ENCODE measurements at regions not wholly inside any gene's neighbourhood (a gene's known extent, or its start where the extent isn't known, plus 50 kb on each side); places are given as distances from the start of the nearest gene placed in this dataset.
"Not testable (repeated sequence)": the region's sequence is repeated elsewhere in the genome, so short reads cannot be mapped to it uniquely, and the experiment has no call there.

DNA sequence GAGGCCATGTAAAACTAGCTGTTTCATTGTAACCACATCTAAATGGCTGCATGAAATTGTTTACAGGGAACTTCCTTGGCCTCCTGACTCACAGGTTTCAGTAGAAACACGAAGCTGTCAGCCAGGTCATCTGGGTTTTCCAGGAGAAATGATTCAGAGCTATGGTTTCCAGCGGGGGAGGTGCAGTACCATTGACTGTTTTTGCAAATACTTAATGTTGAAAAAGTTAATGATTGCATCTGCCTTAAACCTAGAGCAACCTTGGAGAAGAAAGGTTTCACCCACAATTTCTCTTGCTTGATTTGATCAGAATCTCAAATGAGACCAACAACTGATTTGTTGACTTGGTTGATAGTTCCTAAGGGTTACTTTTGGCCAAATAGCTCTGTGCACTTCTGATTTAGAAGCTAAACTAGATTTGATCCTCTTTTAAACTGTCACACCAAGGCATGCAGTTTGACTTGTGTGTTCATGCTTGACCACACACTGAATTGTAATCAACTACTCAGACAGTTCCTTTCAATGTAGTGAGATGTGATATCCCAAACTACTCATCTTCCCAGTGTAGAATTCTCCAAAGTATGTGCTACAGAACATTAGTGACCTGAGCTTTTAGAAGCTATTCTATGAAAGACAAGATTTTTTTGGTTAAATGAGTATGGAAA is 193.5 kb upstream of the CHST9 start:
- no peak for DNase-seq (ENCODE audit: low read depth)

DNA sequence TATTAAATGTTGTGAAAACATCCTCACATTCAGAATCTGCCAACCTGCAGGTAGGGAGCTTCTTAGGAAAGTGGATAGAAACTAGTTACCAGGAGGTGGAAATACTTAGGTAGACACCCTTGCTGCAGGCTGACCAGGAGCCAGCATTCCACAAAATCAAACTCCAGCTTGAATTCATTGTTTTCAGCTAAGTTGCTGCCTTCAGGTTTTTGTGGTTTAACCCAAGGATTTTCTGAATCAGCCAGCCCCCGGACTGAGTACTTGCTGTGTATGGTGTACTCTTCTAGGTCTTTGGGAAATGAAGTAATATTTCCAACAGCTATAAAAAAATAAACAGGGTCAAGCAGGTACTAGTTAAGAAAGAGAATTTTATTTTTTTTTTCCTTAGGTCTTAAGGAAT is 192.1 kb upstream of the CHST9 start:
- no peak for DNase-seq (ENCODE audit: low read depth)

DNA sequence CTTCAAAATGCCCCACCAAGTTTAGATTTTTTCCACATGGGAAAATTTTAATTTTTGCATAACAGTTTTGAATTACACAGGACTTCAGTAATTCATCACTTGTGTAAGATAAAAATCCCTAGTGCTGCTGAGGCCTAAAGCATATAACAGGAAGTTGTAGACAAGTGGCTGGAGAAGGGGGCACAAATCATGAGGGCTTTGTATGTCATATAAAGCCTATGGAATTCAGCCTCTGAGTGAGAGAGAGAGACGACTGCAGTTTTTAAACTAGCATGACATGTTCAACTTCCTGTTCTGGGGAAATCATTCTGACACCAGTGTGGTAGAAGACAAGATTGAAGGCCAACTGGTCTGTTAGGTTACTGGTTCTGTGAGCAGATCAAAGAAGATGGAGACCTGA is 187.3 kb upstream of the CHST9 start:
- no peak for DNase-seq (ENCODE audit: low read depth)

DNA sequence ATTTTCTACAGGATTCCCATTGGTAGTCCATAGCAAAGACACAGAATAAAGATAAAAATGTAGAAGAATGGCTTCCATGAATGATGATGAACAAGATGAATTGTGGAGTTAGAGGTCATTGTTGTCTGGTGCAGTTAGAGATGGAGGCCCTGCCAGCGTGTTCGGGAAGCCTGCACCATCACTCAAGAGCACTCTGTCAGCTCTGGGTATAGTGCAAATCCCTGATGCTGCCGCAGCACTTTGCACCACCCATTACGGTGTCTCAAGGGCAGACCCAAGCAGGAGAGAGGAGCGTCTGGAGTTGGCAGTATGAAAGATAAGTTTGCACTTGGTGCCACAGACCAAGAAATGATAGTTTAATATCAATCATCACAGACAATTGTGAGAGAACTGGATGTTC is 181.6 kb upstream of the CHST9 start:
- no peak for DNase-seq (ENCODE audit: low read depth)

DNA sequence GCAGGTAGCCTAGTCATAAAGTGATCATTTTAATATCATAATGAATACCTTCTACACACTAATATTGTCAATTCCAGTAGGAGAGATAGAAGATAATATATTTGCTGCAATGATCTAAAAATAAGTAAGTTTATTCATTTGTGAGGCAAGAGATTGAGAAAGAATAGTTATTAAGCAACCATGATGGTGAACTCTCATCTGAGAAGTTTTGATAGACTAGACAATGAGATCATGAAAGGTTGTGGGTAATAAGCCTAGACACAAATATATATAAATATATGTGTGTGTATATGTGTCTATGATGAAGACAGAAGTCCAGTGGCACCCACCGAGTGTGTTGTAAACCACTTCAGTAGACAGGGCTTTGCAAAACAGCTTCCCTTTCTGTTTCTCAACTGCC is 181.0 kb upstream of the CHST9 start:
- no peak for DNase-seq (ENCODE audit: low read depth)

DNA sequence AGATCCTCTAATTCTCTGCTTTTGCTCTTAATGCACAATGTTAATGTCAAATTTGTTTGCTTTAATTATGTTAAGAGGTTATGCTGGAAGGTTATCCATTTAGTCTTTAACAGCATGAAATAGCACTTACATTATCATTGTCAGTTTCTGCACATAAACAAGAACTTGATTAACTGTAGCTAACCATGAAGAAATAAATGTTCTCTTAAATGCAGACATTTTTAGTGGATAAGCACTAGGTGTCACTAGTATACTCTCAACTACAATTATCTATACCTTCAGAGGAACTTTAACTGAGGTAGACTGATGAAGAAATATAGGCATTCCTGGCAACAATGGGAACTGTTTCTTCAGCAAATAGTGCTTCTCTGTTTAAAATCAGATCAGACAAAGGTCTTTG is 178.8 kb upstream of the CHST9 start:
- no peak for DNase-seq (ENCODE audit: low read depth)

DNA sequence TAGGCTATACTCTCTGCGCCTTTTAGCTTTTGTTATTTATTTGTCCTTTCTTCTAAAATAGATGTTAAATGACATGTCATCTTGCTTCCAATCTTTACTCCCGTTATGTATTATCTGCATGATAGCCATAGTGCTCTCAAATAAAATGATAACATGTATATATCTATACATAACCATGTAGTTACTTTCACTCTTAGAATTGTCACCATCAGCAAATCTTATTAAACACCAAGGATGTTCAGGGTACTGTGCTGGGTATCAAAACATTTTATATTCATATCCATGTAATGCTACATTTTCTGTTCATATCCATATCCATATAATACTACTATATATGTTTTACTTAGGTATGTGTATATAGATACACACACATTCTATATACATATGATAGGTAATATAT is 176.4 kb upstream of the CHST9 start:
- DNase-seq (ENCODE audit: low read depth), result no peak

DNA sequence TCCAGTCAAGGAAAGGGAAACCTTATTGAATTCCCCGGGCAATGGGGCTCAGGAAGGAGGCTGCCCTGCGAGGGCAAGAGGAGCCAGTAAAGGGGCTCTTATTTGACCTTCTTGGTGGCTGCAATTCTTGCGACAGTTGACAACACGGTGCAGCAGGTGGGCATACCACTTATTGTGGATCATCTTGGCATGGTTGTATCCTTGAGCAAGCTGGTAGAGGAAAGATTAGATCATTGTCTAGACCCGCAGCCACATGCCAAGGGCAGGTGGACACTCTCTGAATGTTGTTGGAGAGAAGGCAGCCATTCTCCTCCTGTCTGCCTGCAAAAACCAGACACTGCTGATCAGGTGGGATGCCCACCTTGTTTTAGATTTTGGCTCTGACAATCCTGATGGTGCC is 170.2 kb upstream of the CHST9 start:
- DNase-seq (ENCODE audit: low read depth), result no peak

DNA sequence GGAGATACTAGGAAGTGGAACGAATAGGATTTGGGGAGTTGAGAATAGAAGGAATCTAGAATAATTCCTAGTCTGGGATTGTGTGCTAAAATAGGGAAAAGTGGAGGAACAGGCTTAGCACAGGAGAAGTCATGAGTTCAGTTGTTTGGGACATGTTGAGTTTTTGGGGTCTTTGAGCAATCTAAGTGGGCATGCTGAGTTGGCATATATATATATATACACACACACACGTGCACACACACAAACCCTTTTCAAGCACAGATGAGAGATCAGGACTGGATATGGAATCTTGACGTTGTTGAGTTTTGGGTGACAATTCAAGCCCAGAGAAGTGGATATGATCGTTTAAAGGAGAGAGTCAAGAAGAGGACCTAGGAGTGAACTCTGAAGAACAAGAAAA is 168.2 kb upstream of the CHST9 start:
- DNase-seq (ENCODE audit: low read depth), result no peak

DNA sequence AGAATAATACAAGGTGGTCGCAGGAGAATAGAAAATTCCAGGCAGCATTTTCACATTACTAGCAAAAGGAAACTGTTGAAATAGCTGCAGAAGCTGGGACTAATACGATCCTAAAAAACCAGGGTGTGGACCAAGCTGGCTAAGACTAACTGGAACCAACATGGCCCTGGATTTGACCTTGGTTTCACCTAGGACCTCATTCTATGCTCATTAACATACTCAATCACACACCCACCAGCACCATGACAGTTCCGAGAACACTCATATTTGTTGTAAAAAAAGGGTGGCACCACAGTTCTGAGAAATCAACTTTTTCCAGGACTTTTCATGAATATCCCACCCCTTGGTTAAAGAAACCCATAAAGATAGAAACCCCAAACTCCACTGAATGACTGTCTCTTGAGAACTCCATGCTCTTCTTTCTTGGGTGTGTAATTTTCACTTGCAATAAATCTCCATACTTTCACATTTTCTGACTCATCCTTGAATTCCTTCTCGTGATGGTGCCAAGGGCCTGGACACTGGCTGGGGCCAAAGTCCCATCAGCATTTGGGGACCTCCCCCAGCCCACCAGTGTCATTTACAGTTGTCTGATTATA is 164.3 kb upstream of the CHST9 start:
- no peak for DNase-seq (ENCODE audit: low read depth)

DNA sequence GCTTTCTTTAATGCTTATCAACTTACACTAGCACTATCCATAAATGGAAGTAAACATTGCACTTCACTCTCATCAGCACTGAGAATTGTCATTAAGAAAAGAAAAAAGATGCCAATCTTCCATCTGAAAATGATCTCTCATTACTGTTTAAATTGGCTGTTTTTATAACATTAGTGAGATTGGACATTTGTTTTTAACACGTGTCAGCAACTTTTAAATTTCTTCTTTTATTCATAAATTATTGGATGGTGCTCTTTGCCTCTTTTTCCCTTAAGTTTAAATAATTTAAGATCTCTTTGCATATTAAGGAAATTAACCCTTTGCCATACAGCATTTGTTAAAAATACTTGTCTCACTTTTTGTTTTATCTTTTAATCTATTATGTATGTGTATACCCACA is 146.5 kb upstream of the CHST9 start:
- DNase-seq (ENCODE audit: low read depth), result no peak

DNA sequence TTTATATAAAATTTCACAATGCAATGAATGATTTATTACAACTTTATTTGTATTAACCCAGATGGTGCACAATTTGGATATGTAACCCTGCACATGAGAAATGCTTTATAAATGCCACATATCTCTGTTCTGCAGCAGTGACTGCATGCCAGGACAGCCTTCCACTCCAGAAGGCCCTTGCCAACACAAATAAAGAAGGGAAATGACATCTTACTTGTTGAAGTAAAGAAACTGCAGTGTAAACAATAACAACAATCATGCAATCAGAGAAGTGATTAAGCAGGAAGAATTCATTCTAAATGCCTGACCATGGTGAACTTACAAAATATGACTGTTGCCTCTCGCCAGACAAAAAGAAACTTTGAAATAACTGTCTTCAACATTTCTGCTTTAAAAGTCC is 129.9 kb upstream of the CHST9 start:
- no peak for DNase-seq (ENCODE audit: low read depth)

DNA sequence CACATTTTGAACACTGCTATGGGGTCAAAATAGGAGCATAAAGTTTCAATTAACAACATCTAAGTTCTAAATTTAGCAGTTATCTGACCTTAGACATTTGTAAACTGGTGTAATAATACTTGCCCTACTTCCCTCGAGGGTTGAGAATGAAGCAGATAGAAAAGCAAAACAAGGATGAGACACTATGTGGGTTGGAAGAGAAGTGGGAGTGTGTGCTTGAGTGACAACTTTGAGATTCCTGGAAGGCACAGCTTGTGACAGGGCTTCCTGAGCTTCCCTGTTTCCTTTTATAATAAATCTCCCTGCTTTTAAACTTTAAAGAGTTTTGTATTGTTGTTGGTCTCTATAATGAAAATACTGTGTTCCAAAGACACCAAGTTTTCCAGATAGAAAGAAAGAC is 128.6 kb upstream of the CHST9 start:
- no peak for DNase-seq (ENCODE audit: low read depth)

DNA sequence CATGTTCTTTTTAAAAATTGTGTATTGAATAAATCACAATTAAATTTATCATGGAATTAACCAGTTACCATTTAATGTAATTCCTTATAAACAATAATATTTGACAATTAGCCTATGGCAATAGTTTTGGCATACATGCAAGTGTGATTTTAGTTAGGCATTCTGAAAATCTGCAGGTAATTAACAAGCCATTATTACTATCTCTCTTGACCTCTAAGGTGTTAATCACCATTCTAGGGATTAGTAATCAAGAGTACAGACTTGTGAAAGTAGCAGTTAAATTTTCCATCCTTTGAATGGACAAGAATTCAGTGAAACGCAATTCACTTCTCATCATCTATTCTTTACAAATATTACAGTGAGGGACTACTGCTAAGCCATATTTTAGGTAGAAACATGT is 127.7 kb upstream of the CHST9 start:
- DNase-seq (ENCODE audit: low read depth), result no peak

DNA sequence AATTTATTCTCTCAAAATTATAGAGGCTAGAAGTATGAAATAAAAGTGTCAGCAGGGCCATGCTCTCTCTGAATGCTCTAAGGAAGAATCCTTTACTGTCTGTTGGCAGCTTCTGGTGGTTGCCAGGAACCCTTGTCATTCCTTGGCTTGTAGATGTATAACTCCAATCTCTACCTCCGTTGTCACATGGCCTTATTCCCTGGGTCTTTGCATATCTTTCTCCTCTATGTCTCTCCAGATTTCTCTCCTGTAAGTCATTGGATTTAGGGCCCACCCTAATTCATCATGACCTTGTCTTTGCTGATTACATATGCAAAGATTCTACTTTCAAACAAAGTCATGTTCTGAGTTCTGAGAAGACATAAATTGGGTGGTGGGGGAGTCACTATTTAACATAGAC is 127.0 kb upstream of the CHST9 start:
- DNase-seq (ENCODE audit: low read depth), result no peak

DNA sequence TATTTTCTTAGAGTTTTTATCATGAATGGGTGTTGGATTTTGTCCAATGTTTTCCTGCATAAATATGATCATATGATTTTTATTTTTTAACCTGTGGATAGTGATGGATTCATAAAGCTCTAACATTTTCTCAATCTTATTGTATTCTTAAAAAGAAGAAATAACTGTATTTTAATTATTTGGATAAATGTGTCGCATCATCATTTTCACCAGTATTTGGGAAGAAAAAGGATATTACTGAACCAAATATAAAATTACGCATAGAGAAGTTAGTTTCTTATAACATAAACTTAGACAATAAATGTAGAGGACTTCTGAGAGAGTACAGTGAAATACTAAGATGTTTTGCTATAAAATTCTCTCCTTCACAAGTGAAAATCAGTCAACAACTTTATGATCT is 126.0 kb upstream of the CHST9 start:
- DNase-seq (ENCODE audit: low read depth), result no peak

DNA sequence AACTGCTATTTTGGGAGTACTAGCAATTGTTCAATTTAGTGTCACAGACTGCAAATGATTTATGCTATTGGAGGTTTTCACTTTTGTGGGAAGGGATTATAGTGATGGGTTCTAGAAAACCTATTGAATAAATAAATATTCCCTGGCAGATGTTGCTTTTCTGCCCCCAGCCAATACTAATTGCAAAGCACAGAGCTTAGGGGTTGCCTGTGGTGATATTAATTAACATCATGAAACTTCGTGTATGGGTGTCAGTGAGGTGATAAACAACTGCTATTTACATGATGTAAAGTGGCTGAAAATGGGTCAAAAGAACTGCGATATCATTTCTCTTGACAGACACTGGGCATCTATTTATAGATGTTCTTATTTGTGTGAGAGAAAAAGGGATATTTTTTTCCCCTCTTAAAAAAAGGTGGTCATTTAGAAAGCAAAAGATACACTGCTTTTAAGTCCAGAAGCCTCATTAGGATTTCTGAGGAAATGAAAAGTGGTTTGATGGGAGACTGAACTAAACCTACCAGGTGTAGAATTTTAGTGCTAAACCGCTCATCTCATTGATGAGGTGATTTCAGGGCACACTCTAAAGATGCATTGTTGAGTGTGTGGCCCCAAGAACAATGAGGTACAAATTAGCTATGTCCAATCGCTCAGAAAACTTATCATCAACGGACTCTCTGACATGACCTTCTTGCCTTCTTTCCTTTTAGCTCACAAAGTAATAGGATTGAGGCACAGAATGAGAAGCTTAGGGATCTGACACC is 116.7 kb upstream of the CHST9 start:
- no peak for DNase-seq (ENCODE audit: low read depth)

DNA sequence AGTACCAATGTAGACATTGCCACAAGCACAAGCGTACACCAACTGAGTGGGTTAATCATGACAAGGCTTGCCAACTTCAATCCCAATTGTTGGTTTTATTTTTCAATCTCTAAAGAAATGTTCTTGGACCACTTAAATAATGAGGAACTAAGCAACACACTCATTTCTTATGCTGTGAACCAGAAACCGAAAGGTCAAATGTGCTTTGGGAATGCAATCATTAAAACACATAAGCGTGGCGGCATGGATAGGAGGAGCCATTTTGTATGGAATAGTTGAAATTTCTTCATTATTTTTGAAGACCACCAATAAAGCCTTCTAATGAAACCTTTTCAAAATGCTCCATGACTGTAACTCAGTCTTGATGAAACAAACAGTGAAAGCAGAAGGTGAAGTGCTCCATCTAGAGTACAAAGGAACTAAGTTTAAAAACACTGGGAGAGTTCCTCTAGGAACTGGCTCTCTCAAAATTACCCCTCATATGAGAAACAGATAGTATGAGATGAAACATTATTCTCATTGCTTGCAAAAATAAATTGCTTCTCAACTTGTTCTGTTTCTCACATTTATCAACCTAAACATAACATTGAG is 113.2 kb upstream of the CHST9 start:
- no peak for DNase-seq (ENCODE audit: low read depth)

DNA sequence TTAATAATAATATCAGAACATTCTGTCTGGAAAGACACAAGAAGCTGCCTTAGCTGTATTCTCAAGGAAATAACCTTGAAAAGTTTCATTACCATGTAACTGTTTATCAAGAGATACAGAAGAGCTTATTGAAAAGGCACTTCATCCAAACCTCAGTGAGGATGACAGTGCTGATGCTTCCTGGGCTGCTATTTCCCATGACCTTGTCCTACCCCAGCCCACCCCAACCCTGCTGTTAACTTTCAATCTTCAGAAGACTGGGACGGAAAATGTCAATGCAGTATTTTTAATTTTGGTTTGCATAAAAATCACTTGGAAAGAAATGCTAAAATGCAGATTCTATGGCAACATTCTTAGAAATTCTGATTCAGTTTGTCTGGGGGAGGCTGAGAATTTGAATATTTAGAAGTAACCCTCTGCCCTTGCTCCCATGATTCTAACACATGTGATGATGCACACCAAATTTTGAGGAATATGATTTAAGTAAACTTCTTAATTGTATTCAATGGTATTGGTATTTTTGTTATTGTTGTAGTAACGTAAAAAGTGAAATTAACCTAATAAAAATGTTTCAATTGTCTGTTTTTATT is 101.0 kb upstream of the CHST9 start:
- DNase-seq (ENCODE audit: low read depth), result not testable (repeated sequence)

DNA sequence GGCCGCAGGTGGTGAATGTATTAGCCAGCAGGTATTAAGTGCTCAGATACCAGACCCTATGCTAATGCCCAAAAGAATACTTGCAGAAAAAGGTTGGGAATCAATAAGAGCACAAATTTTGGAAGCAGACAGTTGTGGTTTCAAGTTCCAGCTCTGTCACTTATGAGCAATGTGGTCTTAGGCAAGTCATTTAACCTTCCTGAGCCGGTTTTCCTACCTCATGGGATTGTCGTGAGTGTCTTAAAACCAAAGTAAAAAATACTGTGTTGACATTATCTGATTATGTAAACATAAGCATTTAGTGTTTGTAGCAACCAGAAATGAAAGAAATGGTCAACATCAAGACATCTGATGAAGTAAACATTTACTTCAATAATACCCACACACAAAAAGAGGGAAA is 93.0 kb upstream of the CHST9 start:
- no peak for DNase-seq (ENCODE audit: low read depth)

DNA sequence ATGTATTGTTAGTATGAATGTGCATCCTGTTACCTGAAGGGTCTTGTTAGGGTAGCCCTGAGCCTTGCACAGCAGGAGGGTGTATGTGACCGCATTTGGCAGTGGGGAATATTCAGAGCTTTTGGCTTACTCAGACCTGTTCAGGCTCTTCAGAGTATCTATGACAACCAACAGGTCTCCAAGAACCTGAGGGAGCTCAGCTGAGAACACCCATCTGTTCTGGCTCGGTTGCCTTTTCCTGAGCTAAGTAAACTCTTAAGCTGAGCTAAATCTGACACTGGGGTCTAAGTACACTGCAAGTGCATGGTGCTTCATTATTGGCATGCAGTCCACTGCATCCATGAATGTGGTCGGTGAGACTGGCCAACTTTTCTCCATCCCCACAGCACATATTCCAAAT is 92.4 kb upstream of the CHST9 start:
- no peak for DNase-seq (ENCODE audit: low read depth)

DNA sequence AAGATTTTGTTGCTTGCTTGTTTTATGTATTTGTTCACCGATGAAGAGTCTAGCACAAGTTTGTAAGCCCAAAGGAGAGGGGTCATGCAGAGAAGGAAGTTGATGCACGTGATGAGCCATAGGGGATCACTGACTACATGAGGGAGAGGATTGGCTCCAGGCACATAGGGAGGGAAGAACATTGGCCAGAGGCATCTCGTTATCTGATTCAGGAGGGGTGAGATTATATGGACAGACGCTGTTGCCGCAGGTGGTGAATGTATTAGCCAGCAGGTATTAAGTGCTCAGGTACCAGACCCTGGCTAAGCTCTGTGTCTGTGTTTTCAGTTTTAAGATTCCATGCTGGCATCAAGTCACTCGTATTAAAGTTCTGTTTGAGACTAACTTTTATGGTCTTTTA is 91.8 kb upstream of the CHST9 start:
- DNase-seq (ENCODE audit: low read depth), result no peak

DNA sequence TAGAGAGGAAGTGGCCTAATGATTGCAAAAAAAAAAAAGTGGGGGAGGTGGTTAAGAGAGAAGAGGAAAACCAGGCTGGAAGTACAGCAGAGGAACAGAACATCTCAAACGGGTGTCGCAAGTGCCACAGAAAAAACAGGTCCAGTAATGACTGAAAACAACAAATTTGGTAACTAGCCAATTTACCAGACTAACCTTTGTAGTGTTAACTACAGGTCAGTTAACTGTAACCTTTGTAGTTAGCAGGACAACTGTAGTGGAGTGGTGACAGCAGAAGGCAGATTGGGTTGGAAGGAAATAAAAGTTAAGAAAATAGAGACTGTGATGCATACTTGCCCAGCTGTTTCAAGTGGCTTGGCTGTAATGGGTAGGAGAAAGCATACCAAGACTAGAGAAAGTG is 91.4 kb upstream of the CHST9 start:
- no peak for DNase-seq (ENCODE audit: low read depth)
